Uterus (tissue), 3 donors: ENCODE measurements at regions not wholly inside any gene's neighbourhood (a gene's known extent, or its start where the extent isn't known, plus 50 kb on each side); places are given as distances from the start of the nearest gene placed in this dataset.

Experiments
- DNase-seq, 2 donors: peaks; one replicate each; pipeline ENCODE4 v3.0.0-alpha.2; 2019 to 2020
- H3K27ac ChIP-seq, 2 donors: fragments of 200-600 bp; sonication (generic); 1 replicate in 1 of 2; 2 replicates in 1 of 2; pipeline ENCODE4 v1.5.1; 2016 to 2018
- H3K27me3 ChIP-seq, 2 donors: fragments of 200-600 bp; sonication (generic); one replicate each; pipeline ENCODE4 v1.5.1; 2018 to 2019; ENCODE audit warnings: control low read depth in 1 of 2
- H3K36me3 ChIP-seq, 2 donors: fragments of 200-600 bp; sonication (generic); one replicate each; pipeline ENCODE4 v1.5.1; 2019; ENCODE audit warnings: control low read depth in 1 of 2
- H3K4me1 ChIP-seq, 2 donors: fragments of 200-600 bp; sonication (generic); one replicate each; pipeline ENCODE4 v1.5.1; 2018 to 2019; ENCODE audit warnings: control low read depth in 1 of 2
- H3K4me3 ChIP-seq, 2 donors: fragments of 200-600 bp; sonication (generic); 1 replicate in 1 of 2; 2 replicates in 1 of 2; pipeline ENCODE4 v1.5.1; 2018 to 2019; ENCODE audit warnings: mild to moderate bottlenecking in 1 of 2
- H3K9me3 ChIP-seq, 2 donors: fragments of 200-600 bp; sonication (generic); one replicate each; pipeline ENCODE4 v1.5.1; 2019; ENCODE audit warnings: control low read depth in 1 of 2
- POLR2A ChIP-seq, 2 donors: fragments of 450-650 bp; IDR thresholded peaks; one replicate each; pipeline ENCODE4 v1.6.1; 2016; ENCODE audit warnings: antibody characterized with exemption in 2 of 2, mild to moderate bottlenecking in 1 of 2, moderate library complexity in 1 of 2
- intact Hi-C: fragments of 100-400 bp; cut with DNase I; formaldehyde crosslinking; loops from one replicate; pipeline ENCODE4 v1.15.1; 2023; ENCODE audit warnings: low total_unique reads
- TF ChIP-seq, protein P1 (sequence below), 4 experiments: fragments of 200-600 bp in 2 of 4; fragments of 450-650 bp in 2 of 4; sonication (generic) in 2 of 4; IDR thresholded peaks; one replicate each; pipeline ENCODE4 v1.5.1; 2016 to 2019; ENCODE audit warnings: antibody characterized with exemption in 4 of 4, mild to moderate bottlenecking in 2 of 4, moderate library complexity in 1 of 4
- donor health status: DM: yes; HTN: yes; CAD: no.

- no peaks in the 10 kb centered on the region for H3K9me3 ChIP-seq
- TF ChIP-seq, protein P1, sequence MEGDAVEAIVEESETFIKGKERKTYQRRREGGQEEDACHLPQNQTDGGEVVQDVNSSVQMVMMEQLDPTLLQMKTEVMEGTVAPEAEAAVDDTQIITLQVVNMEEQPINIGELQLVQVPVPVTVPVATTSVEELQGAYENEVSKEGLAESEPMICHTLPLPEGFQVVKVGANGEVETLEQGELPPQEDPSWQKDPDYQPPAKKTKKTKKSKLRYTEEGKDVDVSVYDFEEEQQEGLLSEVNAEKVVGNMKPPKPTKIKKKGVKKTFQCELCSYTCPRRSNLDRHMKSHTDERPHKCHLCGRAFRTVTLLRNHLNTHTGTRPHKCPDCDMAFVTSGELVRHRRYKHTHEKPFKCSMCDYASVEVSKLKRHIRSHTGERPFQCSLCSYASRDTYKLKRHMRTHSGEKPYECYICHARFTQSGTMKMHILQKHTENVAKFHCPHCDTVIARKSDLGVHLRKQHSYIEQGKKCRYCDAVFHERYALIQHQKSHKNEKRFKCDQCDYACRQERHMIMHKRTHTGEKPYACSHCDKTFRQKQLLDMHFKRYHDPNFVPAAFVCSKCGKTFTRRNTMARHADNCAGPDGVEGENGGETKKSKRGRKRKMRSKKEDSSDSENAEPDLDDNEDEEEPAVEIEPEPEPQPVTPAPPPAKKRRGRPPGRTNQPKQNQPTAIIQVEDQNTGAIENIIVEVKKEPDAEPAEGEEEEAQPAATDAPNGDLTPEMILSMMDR (IDR thresholded peaks at IDR 0.05) = no peak
- no peak for TF ChIP-seq POLR2A (IDR thresholded peaks at IDR 0.05)
- no peaks in the 10 kb centered on the region for H3K36me3 ChIP-seq
- H3K4me1 ChIP-seq = no peaks in the 10 kb centered on the region
- no peak for DNase-seq
- intact Hi-C loops = no loop called here
- H3K27ac ChIP-seq = no peak overlapping the region
- no peaks in the 10 kb centered on the region for H3K27me3 ChIP-seq
- no peak overlapping the region for H3K4me3 ChIP-seq
Observed at GRCh38 chr2:228728961-228729360, 542.1 kb downstream of the PID1 start.

DNA sequence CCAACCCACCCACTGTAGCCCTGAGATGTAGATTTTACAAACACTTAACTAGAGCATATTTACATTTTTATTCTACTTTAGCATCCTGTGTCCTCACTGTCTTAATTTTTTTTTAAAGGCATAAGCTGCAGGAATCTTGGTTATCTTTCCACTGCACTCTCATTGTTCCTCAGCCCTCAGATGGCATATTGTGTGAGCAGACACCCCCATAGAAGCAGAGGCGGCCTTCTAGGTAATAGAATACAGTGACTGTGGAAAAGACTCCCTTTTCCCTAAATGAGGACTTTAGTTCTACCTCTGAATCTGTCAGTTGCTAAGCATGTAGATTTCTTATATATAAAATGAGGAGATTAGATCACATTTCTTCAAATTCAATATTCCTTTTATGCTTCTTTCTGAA lies 543.5 kb upstream of the SPHKAP start:
- no peaks in the 10 kb centered on the region for H3K36me3 ChIP-seq
- TF ChIP-seq POLR2A (IDR thresholded peaks at IDR 0.05) = no peak
- TF ChIP-seq, protein P1 (IDR thresholded peaks at IDR 0.05) = no peak
- H3K27ac ChIP-seq = no peak overlapping the region
- H3K27me3 ChIP-seq = no peaks in the 10 kb centered on the region
- no peak for DNase-seq
- intact Hi-C loops = no loop called here
- H3K9me3 ChIP-seq = no peaks in the 10 kb centered on the region
- H3K4me3 ChIP-seq = no peak overlapping the region
- H3K4me1 ChIP-seq = no peaks in the 10 kb centered on the region

DNA sequence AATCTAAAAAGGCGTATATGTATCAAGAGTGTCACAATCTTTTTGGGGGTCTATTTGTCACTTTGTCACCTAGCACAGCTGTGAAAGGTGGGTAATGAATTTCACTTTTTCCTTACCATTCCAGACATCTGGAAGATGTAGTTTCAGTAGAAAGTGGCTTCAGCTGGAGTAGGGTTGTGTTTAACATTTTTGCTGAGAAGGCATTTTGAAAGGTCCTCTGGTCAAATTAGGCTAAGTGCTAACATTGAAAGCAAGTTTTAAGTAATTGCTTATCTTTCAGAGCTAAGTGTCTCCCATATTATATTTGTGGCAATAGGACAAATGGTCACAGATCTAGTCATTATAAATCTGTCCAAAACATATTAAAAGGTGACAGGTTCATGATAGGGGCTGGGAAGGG lies 542.1 kb upstream of the SPHKAP start:
- intact Hi-C loops = no loop called here
- no peak overlapping the region for H3K27ac ChIP-seq

DNA sequence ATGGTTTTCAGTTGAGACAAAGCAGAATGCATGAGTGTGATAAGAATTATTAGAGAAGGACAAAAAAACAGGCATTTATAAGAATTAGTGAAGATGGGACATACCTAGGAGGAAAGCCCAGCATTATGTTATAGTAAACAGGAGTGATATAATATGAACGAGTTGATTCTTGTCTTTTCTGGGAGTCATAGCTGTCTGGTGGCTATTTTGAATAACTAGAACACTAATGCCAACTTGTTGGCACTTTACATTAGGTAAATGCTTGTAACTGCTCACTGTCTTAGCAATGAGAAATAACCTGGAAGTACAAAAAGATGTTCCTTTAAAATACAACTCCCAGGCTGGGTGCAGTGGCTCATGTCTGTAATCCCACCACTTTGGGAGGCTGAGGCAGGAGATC lies 540.8 kb upstream of the SPHKAP start:
- H3K36me3 ChIP-seq = no peaks in the 10 kb centered on the region

More for the DNA sequence above, 542.1 kb upstream of the SPHKAP start:
- no peak for DNase-seq
- H3K4me3 ChIP-seq = no peak overlapping the region
- H3K36me3 ChIP-seq = no peaks in the 10 kb centered on the region
- H3K9me3 ChIP-seq = no peaks in the 10 kb centered on the region
- H3K4me1 ChIP-seq = no peaks in the 10 kb centered on the region
- TF ChIP-seq, protein P1 (IDR thresholded peaks at IDR 0.05) = no peak
- no peak for TF ChIP-seq POLR2A (IDR thresholded peaks at IDR 0.05)
- no peaks in the 10 kb centered on the region for H3K27me3 ChIP-seq

GRCh38 chr2:228720895-228721294 lies 539.4 kb upstream of the SPHKAP start:
- Histone ChIP-seq H3K36me3 (no peaks in the 10 kb centered on the region), H3K27ac (no peak overlapping the region), H3K4me1 (no peaks in the 10 kb centered on the region), H3K4me3 (no peak overlapping the region), H3K9me3 (no peaks in the 10 kb centered on the region), H3K27me3 (no peaks in the 10 kb centered on the region)
- DNase-seq = no peak
- intact Hi-C loops = no loop called here
- TF ChIP-seq, protein P1 (IDR thresholded peaks at IDR 0.05) = no peak
- TF ChIP-seq POLR2A (IDR thresholded peaks at IDR 0.05) = no peak

More for the DNA sequence above, 540.8 kb upstream of the SPHKAP start:
- H3K27ac ChIP-seq = no peak overlapping the region
- H3K27me3 ChIP-seq = no peaks in the 10 kb centered on the region
- no peak overlapping the region for H3K4me3 ChIP-seq
- no peaks in the 10 kb centered on the region for H3K4me1 ChIP-seq
- no peaks in the 10 kb centered on the region for H3K9me3 ChIP-seq
- DNase-seq = no peak
- intact Hi-C loops = no loop called here
- TF ChIP-seq POLR2A (IDR thresholded peaks at IDR 0.05) = no peak
- TF ChIP-seq, protein P1 (IDR thresholded peaks at IDR 0.05) = no peak
